A673 (cell line): ENCODE measurements at regions not wholly inside any gene's neighbourhood (a gene's known extent, or its start where the extent isn't known, plus 50 kb on each side); places are given as distances from the start of the nearest gene placed in this dataset.

Experiments used
- BruUV-seq: library from RNA; stranded (reverse); fragments of 400-500 nt; replicated peaks from 2 replicates; lab custom pipeline; 2021; lab: Mats Ljungman, UMichigan
- CTCF ChIA-PET: fragments of 300-600 bp; sonication (Branson Sonifier 250); formaldehyde crosslinking; loops from one replicate; lab custom pipeline; 2022; ENCODE audit warnings: antibody characterized with exemption; lab: Charles Lee
- POLR2A ChIA-PET: fragments of 300-600 bp; sonication (Branson Sonifier 250); formaldehyde crosslinking; loops from one replicate; lab custom pipeline; 2022; ENCODE audit warnings: antibody characterized with exemption; ENCODE audit not compliant: low non-redundant PET; lab: Charles Lee
- DNase-seq: peaks from one replicate; pipeline ENCODE4 v3.0.0-alpha.2; 2015; ENCODE audit warnings: low spot score
- H3K27ac ChIP-seq: fragments of 200-600 bp; sonication (generic); 2 replicates; pipeline ENCODE4 v1.5.1; 2016; ENCODE audit warnings: mixed run types, low read depth, mild to moderate bottlenecking, mixed read lengths, antibody characterized with exemption, low read length; ENCODE audit not compliant: poor library complexity, severe bottlenecking
- H3K27me3 ChIP-seq: fragments of 200-600 bp; sonication (generic); replicated peaks from 2 replicates; pipeline ENCODE4 v1.6.1; 2017; ENCODE audit warnings: mixed run types, low read depth, mild to moderate bottlenecking, mixed read lengths, antibody characterized with exemption, low read length; ENCODE audit not compliant: insufficient read depth, poor library complexity
- H3K36me3 ChIP-seq: fragments of 200-600 bp; sonication (generic); 2 replicates; pipeline ENCODE4 v1.6.1; 2016; ENCODE audit warnings: mixed run types, mild to moderate bottlenecking, mixed read lengths, antibody characterized with exemption, low read length; ENCODE audit not compliant: insufficient read depth, poor library complexity, severe bottlenecking
- H3K4me1 ChIP-seq: fragments of 200-600 bp; sonication (generic); 2 replicates; pipeline ENCODE4 v1.6.1; 2017; ENCODE audit warnings: mixed run types, mild to moderate bottlenecking, mixed read lengths, antibody characterized with exemption, low read length; ENCODE audit not compliant: insufficient read depth, poor library complexity, severe bottlenecking
- H3K4me3 ChIP-seq: fragments of 200-600 bp; sonication (generic); 2 replicates; pipeline ENCODE4 v1.5.1; 2016; ENCODE audit warnings: low read depth, mixed run types, mild to moderate bottlenecking, mixed read lengths, low read length; ENCODE audit not compliant: poor library complexity, severe bottlenecking
- H3K9me3 ChIP-seq: fragments of 200-600 bp; sonication (generic); 2 replicates; pipeline ENCODE4 v1.6.1; 2016; ENCODE audit warnings: mixed run types, low read depth, mild to moderate bottlenecking, mixed read lengths, antibody characterized with exemption, low read length; ENCODE audit not compliant: poor library complexity, severe bottlenecking
- CTCF ChIP-seq: fragments of 300-800, 200-600 bp; sonication (generic); conservative IDR thresholded peaks from 2 replicates; pipeline ENCODE4 v1.5.1; 2017; ENCODE audit warnings: low read depth, mild to moderate bottlenecking, antibody characterized with exemption, low read length, moderate library complexity, mixed read lengths
- EZH2 ChIP-seq: fragments of 200-600 bp; sonication (generic); IDR thresholded peaks from 2 replicates; pipeline ENCODE4 v1.6.1; 2017; ENCODE audit warnings: borderline replicate concordance, low read depth, mild to moderate bottlenecking, mixed read lengths, antibody characterized with exemption, low read length; ENCODE audit not compliant: poor library complexity, severe bottlenecking
- intact Hi-C: fragments of 100-400 bp; cut with micrococcal nuclease; formaldehyde crosslinking; loops from one replicate; pipeline ENCODE4 v1.10.0; 2022; ENCODE audit not compliant: unreplicated experiment

GRCh38 chr4:157838366-157838765 lies 334.5 kb downstream of the GASK1B start:
- H3K4me1 ChIP-seq: no peaks in the 10 kb centered on the region
- BruUV-seq: no TSS peak
- H3K36me3 ChIP-seq: no peaks in the 10 kb centered on the region
- intact Hi-C loops: no loop called here
- H3K27me3 ChIP-seq: no peaks in the 10 kb centered on the region
- no peak overlapping the region for H3K27ac ChIP-seq
- TF ChIP-seq CTCF: no peak
- TF ChIP-seq EZH2: no peak
- H3K9me3 ChIP-seq: no peaks in the 10 kb centered on the region
- POLR2A ChIA-PET: no interaction called here
- H3K4me3 ChIP-seq: no peak overlapping the region
- CTCF ChIA-PET: no interaction called here
- DNase-seq: no peak

- intact Hi-C loops: no loop called here
- Histone ChIP-seq H3K9me3 (no peaks in the 10 kb centered on the region), H3K36me3 (no peaks in the 10 kb centered on the region), H3K4me1 (no peaks in the 10 kb centered on the region), H3K27ac (no peak overlapping the region), H3K27me3 (no peaks in the 10 kb centered on the region), H3K4me3 (no peak overlapping the region)
- TF ChIP-seq EZH2: no peak
- no peak for DNase-seq
- ChIA-PET POLR2A (no interaction called here), CTCF (no interaction called here)
- BruUV-seq: no TSS peak
These were observed 335.6 kb downstream of the GASK1B start for GRCh38 chr4:157837071-157837703.

- TF ChIP-seq CTCF: no peak
- TF ChIP-seq EZH2: no peak
- no peaks in the 10 kb centered on the region for H3K36me3 ChIP-seq
- H3K9me3 ChIP-seq: no peaks in the 10 kb centered on the region
- H3K4me1 ChIP-seq: no peaks in the 10 kb centered on the region
- no TSS peak for BruUV-seq
- ChIA-PET POLR2A (no interaction called here), CTCF (no interaction called here)
- H3K27me3 ChIP-seq: no peaks in the 10 kb centered on the region
- H3K27ac ChIP-seq: no peak overlapping the region
- intact Hi-C loops: no loop called here
- H3K4me3 ChIP-seq: no peak overlapping the region
- no peak for DNase-seq
These were observed 340.2 kb downstream of the GASK1B start for GRCh38 chr4:157832596-157832995.

- no peak for DNase-seq
- Histone ChIP-seq H3K36me3 (no peaks in the 10 kb centered on the region), H3K9me3 (no peaks in the 10 kb centered on the region), H3K27ac (no peak overlapping the region), H3K27me3 (no peaks in the 10 kb centered on the region), H3K4me3 (no peak overlapping the region), H3K4me1 (no peaks in the 10 kb centered on the region)
- ChIA-PET POLR2A (no interaction called here), CTCF (no interaction called here)
- intact Hi-C loops: no loop called here
- TF ChIP-seq CTCF: no peak
- no peak for TF ChIP-seq EZH2
- no TSS peak for BruUV-seq
These were observed 348.8 kb downstream of the GASK1B start for GRCh38 chr4:157824021-157824420.
